K562 (cell line): ENCODE measurements at regions not wholly inside any gene's neighbourhood (a gene's known extent, or its start where the extent isn't known, plus 50 kb on each side); places are given as distances from the start of the nearest gene placed in this dataset.

Experiments used
- ATAC-seq: fragments of 200-7000 bp; cut with Tn5 transposase; 3 replicates; pipeline ENCODE4 v1.9.1; 2020; ENCODE audit warnings: moderate library complexity
- BruUV-seq: library from RNA; stranded (reverse); fragments of 400-500 nt; replicated peaks from 2 replicates; lab custom pipeline; 2021; lab: Mats Ljungman, UMichigan
- CTCF ChIA-PET: fragments of 300-600 bp; formaldehyde crosslinking; extraction: SDS; loops from one replicate; lab custom pipeline; 2021; ENCODE audit warnings: low intra/inter-chr PET ratio; lab: Yijun Ruan, JAX
- POLR2A ChIA-PET: fragments of 300-600, 350-650 bp; sonication (Branson Sonifier 250); formaldehyde crosslinking; extraction: SDS; loops from one replicate; lab custom pipeline; 2021; ENCODE audit warnings: antibody characterized with exemption, inconsistent platforms; lab: Yijun Ruan, JAX
- DNase-seq, 4 experiments: peaks; one replicate each; pipeline versions ENCODE4 v3.0.0 to v3.0.0-alpha.2; 2011 to 2018; ENCODE audit warnings: low spot score in 3 of 4, mixed read lengths in 3 of 4; ENCODE audit errors: extremely low read depth in 1 of 4
- FAIRE-seq: peaks from 2 replicates; lab custom pipeline; 2011; peaks lifted over from hg19 to GRCh38; lab: Jason Lieb, UNC
- H2AFZ ChIP-seq: 2 replicates; pipeline ENCODE4 v1.6.0; 2011; ENCODE audit warnings: low read depth, low read length, control low read depth, inconsistent platforms
- H3K27ac ChIP-seq: fragments of 200-600 bp; 3 replicates; pipeline ENCODE4 v1.8.0; 2011; ENCODE audit warnings: low read depth, mild to moderate bottlenecking, control low read depth, inconsistent platforms, low read length, moderate library complexity, mixed read lengths; ENCODE audit errors: extremely low read depth
- H3K27me3 ChIP-seq, 2 experiments: fragments of 300-600 bp in 1 of 2; 2 replicates in 1 of 2; 3 replicates in 1 of 2; pipeline versions ENCODE4 v1.6.0 to v1.8.0; 2011; ENCODE audit warnings: inconsistent platforms in 2 of 2, low read length in 2 of 2, mild to moderate bottlenecking in 1 of 2, mixed read lengths in 1 of 2, moderate library complexity in 1 of 2; ENCODE audit not compliant: control insufficient read depth in 2 of 2, insufficient read depth in 2 of 2
- H3K36me3 ChIP-seq: fragments of 300-600 bp; 3 replicates; pipeline ENCODE4 v1.8.0; 2011; ENCODE audit warnings: mild to moderate bottlenecking, low read length, inconsistent platforms; ENCODE audit not compliant: control insufficient read depth, insufficient read depth
- H3K4me1 ChIP-seq, 2 experiments: fragments of 200-600 bp in 1 of 2; replicated peaks in 1 of 2; 2 replicates in 1 of 2; 3 replicates in 1 of 2; pipeline versions ENCODE4 v1.5.1 to v1.8.0; 2011; ENCODE audit warnings: inconsistent platforms in 2 of 2, low read length in 2 of 2, mild to moderate bottlenecking in 1 of 2, mixed read lengths in 1 of 2, moderate library complexity in 1 of 2; ENCODE audit not compliant: control insufficient read depth in 2 of 2, insufficient read depth in 2 of 2
- H3K4me2 ChIP-seq: 2 replicates; pipeline ENCODE4 v1.6.1; 2011; ENCODE audit warnings: low read length, control low read depth, inconsistent platforms, mixed read lengths; ENCODE audit not compliant: insufficient read depth
- H3K4me3 ChIP-seq: fragments of 200-600 bp; sonication (generic), shearing (Covaris generic); 2 replicates; pipeline ENCODE4 v1.5.1; 2016; ENCODE audit warnings: control low read depth, inconsistent platforms
- H3K79me2 ChIP-seq: fragments of 200-600 bp; 3 replicates; pipeline ENCODE4 v1.8.0; 2011; ENCODE audit warnings: low read length, inconsistent platforms; ENCODE audit not compliant: control insufficient read depth, insufficient read depth
- H3K9ac ChIP-seq, 2 experiments: 2 replicates each; pipeline versions ENCODE4 v1.6.0 to v1.6.1; 2011; ENCODE audit warnings: low read depth in 2 of 2, low read length in 2 of 2, control low read depth in 1 of 2, inconsistent platforms in 1 of 2, mild to moderate bottlenecking in 1 of 2, mixed read lengths in 1 of 2; ENCODE audit not compliant: insufficient read depth in 1 of 2
- H3K9me1 ChIP-seq: one replicate; pipeline ENCODE4 v1.6.0; 2011; ENCODE audit warnings: inconsistent platforms, mild to moderate bottlenecking, low read length, moderate library complexity; ENCODE audit not compliant: control insufficient read depth, insufficient read depth
- H3K9me3 ChIP-seq: replicated peaks from 2 replicates; pipeline ENCODE4 v1.5.1; 2011; ENCODE audit warnings: low read depth, low read length, inconsistent platforms; ENCODE audit not compliant: control insufficient read depth, insufficient read depth
- H4K20me1 ChIP-seq: replicated peaks from 2 replicates; pipeline ENCODE4 v1.6.1; 2011; ENCODE audit warnings: low read length, inconsistent platforms, mixed read lengths; ENCODE audit not compliant: control insufficient read depth, insufficient read depth
- ATF1 ChIP-seq, 2 experiments: fragments of 450-650 bp in 1 of 2; IDR thresholded peaks; 2 replicates each; pipeline ENCODE4 v1.6.1; 2016; ENCODE audit warnings: missing compliant biosample characterization in 1 of 2, missing genetic modification characterization in 1 of 2
- ATF3 ChIP-seq, 2 experiments: fragments of 450-650 bp in 1 of 2; sonication (generic) in 1 of 2; formaldehyde crosslinking in 1 of 2; IDR thresholded peaks in 1 of 2; conservative IDR thresholded peaks in 1 of 2; 2 replicates each; pipeline versions ENCODE4 v1.6.1 to v1.8.1; 2016 to 2023; ENCODE audit warnings: mild to moderate bottlenecking in 2 of 2, moderate library complexity in 2 of 2, inconsistent platforms in 1 of 2, missing genetic modification reagents in 1 of 2
- ATF7 ChIP-seq: fragments of 450-650 bp; IDR thresholded peaks from 2 replicates; pipeline ENCODE4 v1.7.1; 2014; ENCODE audit warnings: mild to moderate bottlenecking, moderate library complexity
- GABPB2 ChIP-seq: fragments of 250-450 bp; sonication (Bioruptor Pico); conservative IDR thresholded peaks from 2 replicates; pipeline ENCODE4 v1.5.1; 2021; ENCODE audit warnings: mild to moderate bottlenecking
- JUNB ChIP-seq: fragments of 450-650 bp; formaldehyde crosslinking; conservative IDR thresholded peaks from 2 replicates; pipeline ENCODE4 v1.4.0; 2020; ENCODE audit warnings: mild to moderate bottlenecking
- JUND ChIP-seq, 2 experiments: IDR thresholded peaks; 2 replicates in 1 of 2; 3 replicates in 1 of 2; pipeline ENCODE4 v1.6.1; 2011; ENCODE audit warnings: borderline replicate concordance in 2 of 2, low read depth in 2 of 2, low read length in 2 of 2, improper control_type of control experiment in 1 of 2, missing biosample characterization in 1 of 2, missing genetic modification characterization in 1 of 2, missing genetic modification reagents in 1 of 2
- UBTF ChIP-seq, 2 experiments: IDR thresholded peaks; 2 replicates each; pipeline ENCODE4 v1.6.1; 2012; ENCODE audit warnings: improper control_type of control experiment in 2 of 2, low read depth in 2 of 2, low read length in 2 of 2, borderline replicate concordance in 1 of 2
- WGBS: fragments of 100-300 bp; shearing (Covaris generic); methylation state at CpG from one replicate; pipeline ENCODE4 v1.1.6; 2016; ENCODE audit warnings: low coverage, mixed read lengths; ENCODE audit not compliant: insufficient coverage; ENCODE audit errors: missing lambda C conversion rate; 5-methylcytosine and 5-hydroxymethylcytosine counted together
- in situ Hi-C: fragments of 300-500 bp; cut with MboI; formaldehyde crosslinking; loops from 4 replicates; pipeline ENCODE4 v1.15.0; 2018; ENCODE audit warnings: inconsistent platforms, mixed read lengths
- intact Hi-C: fragments of 100-400 bp; cut with micrococcal nuclease; formaldehyde crosslinking; loops from 2 replicates; pipeline ENCODE4 v1.14.2; 2022

GRCh38 chr10:35774109-35774508, 132.0 kb upstream of the FZD8 start:
- no peaks in the 10 kb centered on the region for H3K79me2 ChIP-seq
- H3K9me3 ChIP-seq: no peaks in the 10 kb centered on the region
- H3K27ac ChIP-seq: no peak overlapping the region
- H3K36me3 ChIP-seq: no peaks in the 10 kb centered on the region
- CTCF ChIA-PET: no interaction called here
- 3% methylated on average over 3 of the region's 3 CpGs for WGBS
- no peaks in the 10 kb centered on the region for H3K27me3 ChIP-seq
- DNase-seq (no peak), FAIRE-seq (no peak), ATAC-seq (no peak)
- BruUV-seq: no TSS peak
- no peak overlapping the region for H3K9ac ChIP-seq
- H3K9me1 ChIP-seq: no peaks in the 10 kb centered on the region
- intact Hi-C loops (no loop called here), in situ Hi-C loops (no loop called here)
- POLR2A ChIA-PET: no interaction called here
- no peak overlapping the region for H2AFZ ChIP-seq
- H3K4me1 ChIP-seq: no peaks in the 10 kb centered on the region
- TF ChIP-seq JUNB (CRISPR knock-in tag) (0 out of 2 replicates have a peak, but pooled peaks have one; percentile 39), ATF7 (peak; percentile 63; the same call in 1 of the 2 replicates), ATF1 (CRISPR knock-in tag; IDR thresholded peaks at IDR 0.05) (no peak), ATF1 (tag; IDR thresholded peaks at IDR 0.05) (peak; percentile 31; the same call in 1 of the 2 replicates), GABPB2 (no peak), ATF3 (IDR thresholded peaks at IDR 0.05) (peak; percentile 74), ATF3 (CRISPR knock-in tag; conservative IDR thresholded peaks at IDR 0.05) (no peak), JUND (IDR thresholded peaks at IDR 0.05; ENCODE audit: borderline replicate concordance, low read depth, low read length) (no peak), JUND (tag; IDR thresholded peaks at IDR 0.05; ENCODE audit: borderline replicate concordance, low read depth, low read length) (peak; percentile 45; the same call in 1 of the 3 replicates), UBTF (IDR thresholded peaks at IDR 0.05; ENCODE audit: borderline replicate concordance in 1 of 2, low read depth in 2 of 2, low read length in 2 of 2) (no peak)
- H3K4me2 ChIP-seq: no peak overlapping the region
- no peak overlapping the region for H3K4me3 ChIP-seq
- H4K20me1 ChIP-seq: no peaks in the 10 kb centered on the region
